ENCODE measurements at regions not wholly inside any gene's neighbourhood (a gene's known extent, or its start where the extent isn't known, plus 50 kb on each side); places are given as distances from the start of the nearest gene placed in this dataset.

DNA sequence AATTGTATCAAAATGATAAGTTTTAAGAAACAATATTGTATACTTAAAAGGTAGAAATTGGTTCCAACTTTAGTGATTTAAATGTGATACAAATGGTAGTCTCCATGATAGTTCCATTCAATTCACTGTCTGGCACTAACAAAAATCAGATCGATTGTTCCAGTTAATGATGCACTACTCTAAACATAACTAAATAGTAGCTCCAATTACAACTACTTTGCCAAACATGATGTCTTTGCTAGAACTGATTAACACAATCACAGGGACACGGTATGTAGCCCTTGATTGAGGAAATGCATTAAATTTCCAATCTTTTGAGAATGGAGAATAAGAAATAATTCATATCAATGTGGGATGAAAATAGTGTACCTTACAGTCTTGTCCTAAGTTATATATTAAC is 962.4 kb upstream of the GHITM start:
- Mint-ChIP-seq H3K36me3 (ENCODE audit: low read depth) (no peaks in the 10 kb centered on the region), H3K4me1 (ENCODE audit: low read depth) (no peaks in the 10 kb centered on the region), H3K4me3 (no peak overlapping the region), H3K9me3 (peaks cover 7% of the 10 kb centered on the region), H3K27me3 (ENCODE audit: low read depth) (no peaks in the 10 kb centered on the region), H3K27ac (no peak overlapping the region)
- intact Hi-C loops (cut with micrococcal nuclease), result no loop called here
- no peak for DNase-seq
- CTCF ChIA-PET, result no interaction called here

GRCh38 chr10:83178526-83178925 is 960.8 kb upstream of the GHITM start:
- no peaks in the 10 kb centered on the region for H3K27me3 Mint-ChIP-seq (ENCODE audit: low read depth)
- H3K9me3 Mint-ChIP-seq, result peaks cover 7% of the 10 kb centered on the region
- H3K27ac Mint-ChIP-seq, result no peak overlapping the region
- DNase-seq, result no peak
- H3K4me1 Mint-ChIP-seq (ENCODE audit: low read depth), result no peaks in the 10 kb centered on the region
- CTCF ChIA-PET, result no interaction called here
- no peaks in the 10 kb centered on the region for H3K36me3 Mint-ChIP-seq (ENCODE audit: low read depth)
- intact Hi-C loops (cut with micrococcal nuclease), result no loop called here
- no peak overlapping the region for H3K4me3 Mint-ChIP-seq

DNA sequence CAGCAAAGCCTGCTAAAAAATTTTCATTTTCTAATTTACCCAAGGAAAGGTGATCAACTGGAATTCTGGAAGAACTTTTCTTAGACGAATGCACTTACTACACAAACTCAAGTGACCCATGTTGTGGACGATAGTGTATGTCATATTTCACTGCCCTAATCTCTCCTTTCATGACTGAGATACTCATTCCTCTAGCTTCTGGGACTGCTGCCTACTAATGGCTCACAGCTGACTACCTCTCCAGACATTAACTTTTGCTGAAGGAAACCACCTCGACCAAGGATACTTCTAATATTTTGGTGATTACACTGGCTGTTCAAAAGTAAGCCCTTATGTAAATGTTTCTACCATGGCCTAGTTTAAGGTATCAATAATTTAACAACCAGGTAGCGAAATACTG is 959.9 kb upstream of the GHITM start:
- CTCF ChIA-PET, result no interaction called here
- Mint-ChIP-seq H3K27ac (no peak overlapping the region), H3K4me3 (no peak overlapping the region), H3K27me3 (ENCODE audit: low read depth) (no peaks in the 10 kb centered on the region), H3K4me1 (ENCODE audit: low read depth) (no peaks in the 10 kb centered on the region), H3K9me3 (peaks cover 7% of the 10 kb centered on the region), H3K36me3 (ENCODE audit: low read depth) (no peaks in the 10 kb centered on the region)
- intact Hi-C loops (cut with micrococcal nuclease), result no loop called here
- no peak for DNase-seq

DNA sequence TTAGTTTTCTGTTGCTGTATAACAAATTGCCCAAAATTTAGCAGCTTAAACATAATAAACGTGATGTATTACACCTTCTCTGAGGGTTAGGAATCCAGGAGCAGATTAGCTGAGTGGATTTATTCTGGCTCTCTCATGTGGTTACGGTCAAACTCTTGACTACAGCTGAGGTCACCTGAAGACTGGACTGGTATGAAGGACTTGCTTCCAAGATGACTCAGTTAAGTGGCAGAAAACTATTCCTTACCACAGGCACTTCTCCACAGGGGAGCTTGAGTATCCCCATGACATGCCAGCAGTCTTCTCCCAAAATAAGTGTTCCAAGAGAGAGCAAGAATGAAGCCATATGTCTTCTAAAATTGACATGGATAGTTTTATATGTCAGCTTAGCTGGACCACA is 957.2 kb upstream of the GHITM start:
- H3K4me1 Mint-ChIP-seq (ENCODE audit: low read depth), result no peaks in the 10 kb centered on the region
- CTCF ChIA-PET, result interaction anchor here (0.6 kb wide), 1 partner anchor 88 kb away, joined by 3 read pairs; no protein-coding TSS in a partner anchor

DNA sequence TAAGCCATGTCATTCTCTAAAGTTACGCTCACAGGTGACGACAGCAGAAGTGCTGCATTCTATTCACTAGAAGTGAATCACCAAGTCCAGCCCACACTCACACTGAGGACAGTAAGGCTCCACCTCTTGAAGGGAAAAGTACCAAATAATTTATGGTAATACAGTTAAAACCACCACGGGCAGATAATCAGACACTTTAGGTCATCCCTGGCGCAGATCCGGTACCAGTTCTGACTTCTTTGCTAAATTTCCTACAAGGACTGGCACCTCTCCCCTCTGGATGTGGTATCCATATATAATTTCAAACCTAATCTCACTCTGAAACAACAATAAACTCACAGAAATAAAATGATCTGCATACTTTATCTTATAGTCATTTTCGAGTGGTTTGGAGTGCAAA is 954.7 kb upstream of the GHITM start:
- H3K36me3 Mint-ChIP-seq (ENCODE audit: low read depth), result no peaks in the 10 kb centered on the region
- no peaks in the 10 kb centered on the region for H3K27me3 Mint-ChIP-seq (ENCODE audit: low read depth)

More for the DNA sequence above, 957.2 kb upstream of the GHITM start:
- DNase-seq, result no peak
- Mint-ChIP-seq H3K27ac (no peak overlapping the region), H3K27me3 (ENCODE audit: low read depth) (no peaks in the 10 kb centered on the region), H3K4me3 (no peak overlapping the region), H3K9me3 (peaks cover 9% of the 10 kb centered on the region), H3K36me3 (ENCODE audit: low read depth) (no peaks in the 10 kb centered on the region)
- intact Hi-C loops (cut with micrococcal nuclease), result no loop called here

GRCh38 chr10:83190614-83191013 is 948.7 kb upstream of the GHITM start:
- H3K27ac Mint-ChIP-seq, result no peak overlapping the region
- H3K4me1 Mint-ChIP-seq (ENCODE audit: low read depth), result no peaks in the 10 kb centered on the region
- intact Hi-C loops (cut with micrococcal nuclease), result no loop called here
- no peak overlapping the region for H3K4me3 Mint-ChIP-seq
- H3K27me3 Mint-ChIP-seq (ENCODE audit: low read depth), result no peaks in the 10 kb centered on the region
- no peak for DNase-seq
- no peaks in the 10 kb centered on the region for H3K36me3 Mint-ChIP-seq (ENCODE audit: low read depth)
- CTCF ChIA-PET, result no interaction called here
- peaks cover 4% of the 10 kb centered on the region for H3K9me3 Mint-ChIP-seq

More for the DNA sequence above, 954.7 kb upstream of the GHITM start:
- Mint-ChIP-seq H3K4me1 (ENCODE audit: low read depth) (no peaks in the 10 kb centered on the region), H3K4me3 (no peak overlapping the region), H3K9me3 (peaks cover 3% of the 10 kb centered on the region), H3K27ac (no peak overlapping the region)
- intact Hi-C loops (cut with micrococcal nuclease), result no loop called here
- DNase-seq, result no peak
- CTCF ChIA-PET, result no interaction called here

GRCh38 chr10:83193026-83193425 is 946.3 kb upstream of the GHITM start:
- no peak overlapping the region for H3K4me3 Mint-ChIP-seq

GRCh38 chr10:83195021-83195420 is 944.3 kb upstream of the GHITM start:
- CTCF ChIA-PET, result no interaction called here
- no peaks in the 10 kb centered on the region for H3K36me3 Mint-ChIP-seq (ENCODE audit: low read depth)
- intact Hi-C loops (cut with micrococcal nuclease), result no loop called here
- no peaks in the 10 kb centered on the region for H3K27me3 Mint-ChIP-seq (ENCODE audit: low read depth)
- H3K27ac Mint-ChIP-seq, result no peak overlapping the region
- H3K4me1 Mint-ChIP-seq (ENCODE audit: low read depth), result no peaks in the 10 kb centered on the region
- peaks cover 4% of the 10 kb centered on the region for H3K9me3 Mint-ChIP-seq
- no peak overlapping the region for H3K4me3 Mint-ChIP-seq
- no peak for DNase-seq

More at GRCh38 chr10:83193026-83193425, 946.3 kb upstream of the GHITM start:
- intact Hi-C loops (cut with micrococcal nuclease), result no loop called here
- Mint-ChIP-seq H3K4me1 (ENCODE audit: low read depth) (no peaks in the 10 kb centered on the region), H3K9me3 (peaks cover 4% of the 10 kb centered on the region), H3K27me3 (ENCODE audit: low read depth) (no peaks in the 10 kb centered on the region), H3K27ac (no peak overlapping the region), H3K36me3 (ENCODE audit: low read depth) (no peaks in the 10 kb centered on the region)
- no peak for DNase-seq
- CTCF ChIA-PET, result no interaction called here

DNA sequence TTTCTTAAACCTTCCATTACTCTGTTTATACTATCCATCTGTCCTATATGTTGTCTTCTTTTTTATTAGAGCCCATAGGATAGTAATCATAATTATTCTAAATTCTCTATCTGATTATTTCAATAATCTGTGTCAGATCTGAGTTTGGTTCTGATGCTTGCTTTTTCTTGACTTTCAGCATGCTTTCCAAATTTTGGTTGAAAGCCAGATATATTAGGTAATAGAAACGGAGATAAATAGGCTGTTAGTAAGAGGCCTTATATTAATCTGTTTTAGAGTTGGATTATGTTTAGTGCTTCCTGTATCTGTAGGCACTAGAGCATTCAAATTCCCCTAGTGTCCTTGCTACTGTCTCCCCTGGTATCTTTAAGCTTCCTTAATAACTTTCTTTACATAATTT is 939.9 kb upstream of the GHITM start:
- no peak overlapping the region for H3K4me3 Mint-ChIP-seq
- no peak overlapping the region for H3K27ac Mint-ChIP-seq
- peaks cover 4% of the 10 kb centered on the region for H3K9me3 Mint-ChIP-seq
- H3K4me1 Mint-ChIP-seq (ENCODE audit: low read depth), result no peaks in the 10 kb centered on the region
- intact Hi-C loops (cut with micrococcal nuclease), result no loop called here
- CTCF ChIA-PET, result no interaction called here
- DNase-seq, result no peak
- no peaks in the 10 kb centered on the region for H3K27me3 Mint-ChIP-seq (ENCODE audit: low read depth)
- H3K36me3 Mint-ChIP-seq (ENCODE audit: low read depth), result no peaks in the 10 kb centered on the region

GRCh38 chr10:83205861-83206260 is 933.4 kb upstream of the GHITM start:
- intact Hi-C loops (cut with micrococcal nuclease), result no loop called here
- peaks cover 2% of the 10 kb centered on the region for H3K27me3 Mint-ChIP-seq (ENCODE audit: low read depth)
- CTCF ChIA-PET, result no interaction called here
- no peak for DNase-seq
- no peaks in the 10 kb centered on the region for H3K9me3 Mint-ChIP-seq
- no peaks in the 10 kb centered on the region for H3K36me3 Mint-ChIP-seq (ENCODE audit: low read depth)
- H3K4me1 Mint-ChIP-seq (ENCODE audit: low read depth), result no peaks in the 10 kb centered on the region
- H3K27ac Mint-ChIP-seq, result no peak overlapping the region
- no peak overlapping the region for H3K4me3 Mint-ChIP-seq

DNA sequence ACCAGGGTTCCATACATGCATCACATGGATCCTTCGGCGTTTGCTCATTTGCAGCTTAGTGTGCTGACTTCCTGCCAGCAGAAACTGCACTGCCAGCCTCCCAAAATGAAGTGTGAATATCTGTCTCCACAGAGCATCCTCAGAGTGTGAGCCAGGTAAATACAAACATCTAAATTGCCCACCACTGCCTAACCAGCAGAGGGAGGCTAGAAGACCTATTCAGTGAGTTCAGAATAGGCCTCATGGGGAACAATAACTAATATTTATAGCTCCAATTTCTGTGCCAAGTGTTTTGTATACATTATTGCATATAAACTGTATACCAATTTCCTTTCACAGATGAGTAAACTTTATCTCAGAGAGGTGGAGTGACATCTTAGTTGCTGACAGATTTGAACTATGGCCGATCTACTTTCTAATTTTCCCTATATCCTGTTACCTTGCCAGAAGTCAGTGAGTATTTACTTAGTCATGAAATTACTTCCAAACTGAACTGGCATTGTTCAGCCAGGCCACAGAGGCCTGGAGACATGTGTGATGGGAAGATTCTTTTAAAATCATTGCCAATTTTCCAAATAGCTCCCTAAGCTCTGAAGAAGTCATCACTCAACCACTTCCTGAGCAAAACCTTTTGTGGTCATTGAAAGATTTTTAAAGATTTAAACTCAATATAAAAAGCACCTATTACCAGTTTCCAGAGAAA is 926.5 kb upstream of the GHITM start:
- Mint-ChIP-seq H3K36me3 (ENCODE audit: low read depth) (no peaks in the 10 kb centered on the region), H3K9me3 (peaks cover 2% of the 10 kb centered on the region), H3K4me3 (no peak overlapping the region), H3K4me1 (ENCODE audit: low read depth) (no peaks in the 10 kb centered on the region), H3K27ac (no peak overlapping the region), H3K27me3 (ENCODE audit: low read depth) (no peaks in the 10 kb centered on the region)
- intact Hi-C loops (cut with micrococcal nuclease), result no loop called here
- no peak for DNase-seq
- CTCF ChIA-PET, result no interaction called here

GRCh38 chr10:83214136-83214535 is 925.2 kb upstream of the GHITM start:
- Mint-ChIP-seq H3K9me3 (peaks cover 5% of the 10 kb centered on the region), H3K27me3 (ENCODE audit: low read depth) (no peaks in the 10 kb centered on the region), H3K27ac (no peak overlapping the region), H3K4me1 (ENCODE audit: low read depth) (no peaks in the 10 kb centered on the region), H3K36me3 (ENCODE audit: low read depth) (no peaks in the 10 kb centered on the region), H3K4me3 (no peak overlapping the region)
- DNase-seq, result no peak
- intact Hi-C loops (cut with micrococcal nuclease), result no loop called here
- CTCF ChIA-PET, result no interaction called here

DNA sequence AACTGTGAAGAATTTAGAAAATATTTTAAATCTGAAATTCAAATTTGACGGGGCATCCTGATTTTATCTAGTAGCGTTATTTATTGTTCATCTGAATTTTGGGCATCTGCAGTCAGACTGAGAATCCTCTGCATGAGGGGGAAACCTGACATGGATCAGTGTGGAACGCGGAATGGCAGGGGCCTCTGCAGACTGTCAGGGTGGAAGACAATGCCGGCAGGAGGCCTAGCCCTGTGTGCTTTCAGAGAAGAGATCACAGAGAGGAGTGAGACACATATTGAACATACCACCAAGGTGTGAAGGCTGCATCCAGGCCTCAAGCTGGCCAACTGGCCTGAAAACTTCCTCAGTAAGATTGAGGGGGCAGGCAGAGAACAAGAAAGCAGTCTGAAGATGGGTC is 921.1 kb upstream of the GHITM start:
- CTCF ChIA-PET, result no interaction called here
- no peaks in the 10 kb centered on the region for H3K4me1 Mint-ChIP-seq (ENCODE audit: low read depth)
- no peak overlapping the region for H3K27ac Mint-ChIP-seq
- no peaks in the 10 kb centered on the region for H3K36me3 Mint-ChIP-seq (ENCODE audit: low read depth)
- no peak for DNase-seq
- H3K27me3 Mint-ChIP-seq (ENCODE audit: low read depth), result no peaks in the 10 kb centered on the region
- peaks cover 7% of the 10 kb centered on the region for H3K9me3 Mint-ChIP-seq
- H3K4me3 Mint-ChIP-seq, result no peak overlapping the region
- intact Hi-C loops (cut with micrococcal nuclease), result no loop called here

All from activated naive CD4-positive, alpha-beta T cell treated with anti-CD3 and anti-CD28 coated beads for 36 hours (primary cell).